Panc1 (cell line): ENCODE measurements at regions not wholly inside any gene's neighbourhood (a gene's known extent, or its start where the extent isn't known, plus 50 kb on each side); places are given as distances from the start of the nearest gene placed in this dataset.

Experiments used
- ATAC-seq: fragments of 200-7000 bp; cut with Tn5 transposase; 2 replicates; pipeline ENCODE4 v1.9.1; 2020; ENCODE audit warnings: mild to moderate bottlenecking, moderate library complexity
- BruUV-seq: library from RNA; stranded (reverse); fragments of 400-500 nt; replicated peaks from 2 replicates; lab custom pipeline; 2021; lab: Mats Ljungman, UMichigan
- CTCF ChIA-PET: fragments of 300-600 bp; sonication (Branson Sonifier 250); formaldehyde crosslinking; loops from one replicate; lab custom pipeline; 2022; ENCODE audit warnings: antibody characterized with exemption; lab: Charles Lee
- POLR2A ChIA-PET: fragments of 300-600 bp; sonication (Branson Sonifier 250); formaldehyde crosslinking; loops from one replicate; lab custom pipeline; 2022; ENCODE audit warnings: antibody characterized with exemption; lab: Charles Lee
- DNase-seq: peaks from one replicate; pipeline ENCODE4 v3.0.0-alpha.2; 2010; ENCODE audit warnings: low read depth, low spot score
- H3K27ac ChIP-seq: 2 replicates; pipeline ENCODE4 v1.5.1; 2011; ENCODE audit warnings: mild to moderate bottlenecking, low read length, inconsistent platforms
- H3K27me3 ChIP-seq: fragments of 200-500 bp; sonication (Bioruptor generic); 2 replicates; pipeline ENCODE4 v1.6.0; 2014; ENCODE audit warnings: low read length, inconsistent platforms; ENCODE audit not compliant: control insufficient read depth, insufficient read depth
- H3K36me3 ChIP-seq: fragments of 200-500 bp; sonication (Bioruptor generic); 2 replicates; pipeline ENCODE4 v1.5.1; 2014; ENCODE audit warnings: inconsistent platforms, mild to moderate bottlenecking, low read length, moderate library complexity; ENCODE audit not compliant: control insufficient read depth, insufficient read depth
- H3K4me1 ChIP-seq: 2 replicates; pipeline ENCODE4 v1.5.1; 2011; ENCODE audit warnings: inconsistent platforms, mild to moderate bottlenecking, low read length, moderate library complexity; ENCODE audit not compliant: control insufficient read depth, insufficient read depth
- H3K4me3 ChIP-seq, 2 experiments: 2 replicates each; pipeline ENCODE4 v1.5.1; 2011 to 2012; ENCODE audit warnings: low read depth in 2 of 2, low read length in 2 of 2, mild to moderate bottlenecking in 2 of 2, inconsistent platforms in 1 of 2, moderate library complexity in 1 of 2
- H3K9me3 ChIP-seq: fragments of 200-500 bp; sonication (Bioruptor generic); 2 replicates; pipeline ENCODE4 v1.5.1; 2014; ENCODE audit warnings: low read depth, mild to moderate bottlenecking, inconsistent platforms, low read length, moderate library complexity; ENCODE audit not compliant: control insufficient read depth, insufficient read depth
- POLR2AphosphoS5 ChIP-seq: IDR thresholded peaks from 2 replicates; pipeline ENCODE4 v1.6.1; 2012; ENCODE audit warnings: mild to moderate bottlenecking, low read depth, low read length, moderate library complexity
- SIN3A ChIP-seq: IDR thresholded peaks from 2 replicates; pipeline ENCODE4 v1.6.1; 2012; ENCODE audit warnings: low read depth, mild to moderate bottlenecking, low read length, moderate library complexity, borderline replicate concordance; ENCODE audit not compliant: insufficient read depth
- TCF7L2 ChIP-seq: IDR thresholded peaks from 2 replicates; pipeline ENCODE4 v1.6.1; 2011; ENCODE audit warnings: mild to moderate bottlenecking, low read depth, low read length, inconsistent platforms
- in situ Hi-C: cut with HindIII; loops from 2 replicates; pipeline ENCODE4 v1.10.0; 2016; ENCODE audit warnings: low sequenced_read_pairs, low pct_unique_long_range_greater_than_20kb
- intact Hi-C: fragments of 100-400 bp; cut with micrococcal nuclease; formaldehyde crosslinking; loops from one replicate; pipeline ENCODE4 v1.10.0; 2022; ENCODE audit not compliant: unreplicated experiment
- TF ChIP-seq, protein P1 (sequence below): fragments of 450-650 bp; IDR thresholded peaks from 2 replicates; pipeline ENCODE4 v1.5.1; 2017; ENCODE audit warnings: mild to moderate bottlenecking
- TF ChIP-seq, protein P2 (sequence below), 2 experiments: IDR thresholded peaks; 2 replicates each; pipeline ENCODE4 v1.6.1; 2011 to 2012; ENCODE audit warnings: low read depth in 2 of 2, control low read depth in 1 of 2, low read length in 1 of 2, mild to moderate bottlenecking in 1 of 2, moderate library complexity in 1 of 2; ENCODE audit not compliant: insufficient read depth in 1 of 2

DNA sequence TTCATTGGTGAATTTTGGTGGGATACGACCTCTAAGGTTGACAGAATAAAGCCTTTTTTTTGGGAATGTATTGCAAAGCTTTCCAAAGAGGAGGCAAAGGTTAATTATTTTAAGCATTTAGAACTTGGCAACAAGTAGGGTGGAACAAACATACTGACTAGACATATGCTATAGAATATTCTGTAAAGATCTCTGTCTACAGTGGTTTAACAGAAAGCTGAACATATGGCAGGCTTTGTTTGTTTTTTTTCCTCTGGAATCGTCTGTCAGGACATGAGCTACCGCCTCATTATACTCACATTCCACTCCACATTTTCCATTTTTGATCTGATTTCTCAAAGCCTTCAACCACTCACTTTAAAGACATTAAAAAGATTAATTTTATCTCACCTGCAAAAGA is 153.4 kb upstream of the PELI2 start:
- no peak for ATAC-seq
- DNase-seq, result no peak
- Histone ChIP-seq H3K27me3 (no peaks in the 10 kb centered on the region), H3K27ac (no peak overlapping the region), H3K4me1 (no peaks in the 10 kb centered on the region), H3K4me3 (no peak overlapping the region), H3K36me3 (no peaks in the 10 kb centered on the region), H3K9me3 (no peaks in the 10 kb centered on the region)
- CTCF ChIA-PET, result no interaction called here
- in situ Hi-C loops (no loop called here), intact Hi-C loops (no loop called here)
- BruUV-seq, result no TSS peak
- TF ChIP-seq, protein P1, sequence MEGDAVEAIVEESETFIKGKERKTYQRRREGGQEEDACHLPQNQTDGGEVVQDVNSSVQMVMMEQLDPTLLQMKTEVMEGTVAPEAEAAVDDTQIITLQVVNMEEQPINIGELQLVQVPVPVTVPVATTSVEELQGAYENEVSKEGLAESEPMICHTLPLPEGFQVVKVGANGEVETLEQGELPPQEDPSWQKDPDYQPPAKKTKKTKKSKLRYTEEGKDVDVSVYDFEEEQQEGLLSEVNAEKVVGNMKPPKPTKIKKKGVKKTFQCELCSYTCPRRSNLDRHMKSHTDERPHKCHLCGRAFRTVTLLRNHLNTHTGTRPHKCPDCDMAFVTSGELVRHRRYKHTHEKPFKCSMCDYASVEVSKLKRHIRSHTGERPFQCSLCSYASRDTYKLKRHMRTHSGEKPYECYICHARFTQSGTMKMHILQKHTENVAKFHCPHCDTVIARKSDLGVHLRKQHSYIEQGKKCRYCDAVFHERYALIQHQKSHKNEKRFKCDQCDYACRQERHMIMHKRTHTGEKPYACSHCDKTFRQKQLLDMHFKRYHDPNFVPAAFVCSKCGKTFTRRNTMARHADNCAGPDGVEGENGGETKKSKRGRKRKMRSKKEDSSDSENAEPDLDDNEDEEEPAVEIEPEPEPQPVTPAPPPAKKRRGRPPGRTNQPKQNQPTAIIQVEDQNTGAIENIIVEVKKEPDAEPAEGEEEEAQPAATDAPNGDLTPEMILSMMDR, result no peak
- TF ChIP-seq TCF7L2, result no peak
- TF ChIP-seq SIN3A, result no peak
- TF ChIP-seq, protein P2, sequence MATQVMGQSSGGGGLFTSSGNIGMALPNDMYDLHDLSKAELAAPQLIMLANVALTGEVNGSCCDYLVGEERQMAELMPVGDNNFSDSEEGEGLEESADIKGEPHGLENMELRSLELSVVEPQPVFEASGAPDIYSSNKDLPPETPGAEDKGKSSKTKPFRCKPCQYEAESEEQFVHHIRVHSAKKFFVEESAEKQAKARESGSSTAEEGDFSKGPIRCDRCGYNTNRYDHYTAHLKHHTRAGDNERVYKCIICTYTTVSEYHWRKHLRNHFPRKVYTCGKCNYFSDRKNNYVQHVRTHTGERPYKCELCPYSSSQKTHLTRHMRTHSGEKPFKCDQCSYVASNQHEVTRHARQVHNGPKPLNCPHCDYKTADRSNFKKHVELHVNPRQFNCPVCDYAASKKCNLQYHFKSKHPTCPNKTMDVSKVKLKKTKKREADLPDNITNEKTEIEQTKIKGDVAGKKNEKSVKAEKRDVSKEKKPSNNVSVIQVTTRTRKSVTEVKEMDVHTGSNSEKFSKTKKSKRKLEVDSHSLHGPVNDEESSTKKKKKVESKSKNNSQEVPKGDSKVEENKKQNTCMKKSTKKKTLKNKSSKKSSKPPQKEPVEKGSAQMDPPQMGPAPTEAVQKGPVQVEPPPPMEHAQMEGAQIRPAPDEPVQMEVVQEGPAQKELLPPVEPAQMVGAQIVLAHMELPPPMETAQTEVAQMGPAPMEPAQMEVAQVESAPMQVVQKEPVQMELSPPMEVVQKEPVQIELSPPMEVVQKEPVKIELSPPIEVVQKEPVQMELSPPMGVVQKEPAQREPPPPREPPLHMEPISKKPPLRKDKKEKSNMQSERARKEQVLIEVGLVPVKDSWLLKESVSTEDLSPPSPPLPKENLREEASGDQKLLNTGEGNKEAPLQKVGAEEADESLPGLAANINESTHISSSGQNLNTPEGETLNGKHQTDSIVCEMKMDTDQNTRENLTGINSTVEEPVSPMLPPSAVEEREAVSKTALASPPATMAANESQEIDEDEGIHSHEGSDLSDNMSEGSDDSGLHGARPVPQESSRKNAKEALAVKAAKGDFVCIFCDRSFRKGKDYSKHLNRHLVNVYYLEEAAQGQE (IDR thresholded peaks at IDR 0.05; ENCODE audit: insufficient read depth in 1 of 2, low read depth in 2 of 2, low read length in 1 of 2), result no peak
- TF ChIP-seq POLR2AphosphoS5, result no peak
- POLR2A ChIA-PET, result no interaction called here

DNA sequence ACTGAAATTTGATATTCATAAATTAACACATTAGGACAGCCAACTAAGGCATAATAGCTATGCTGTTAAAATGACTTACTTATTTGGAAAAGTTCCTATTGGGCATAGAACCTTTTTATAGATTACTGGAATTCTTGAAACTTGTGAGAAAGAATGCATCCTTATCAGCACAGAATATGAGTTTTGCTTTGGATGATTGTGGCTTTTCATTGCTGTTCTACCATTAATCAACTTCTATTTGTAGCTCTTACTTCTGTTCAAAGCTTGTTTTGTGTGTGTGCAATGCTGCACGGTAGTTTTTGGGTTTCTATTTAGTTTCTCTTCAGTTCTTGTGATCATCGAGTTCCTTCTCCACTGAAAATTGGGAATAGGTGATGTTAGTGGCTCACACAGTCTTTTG is 152.4 kb upstream of the PELI2 start:
- no peak for DNase-seq
- POLR2A ChIA-PET, result no interaction called here
- Histone ChIP-seq H3K36me3 (no peaks in the 10 kb centered on the region), H3K27me3 (no peaks in the 10 kb centered on the region), H3K27ac (no peak overlapping the region), H3K9me3 (no peaks in the 10 kb centered on the region), H3K4me3 (no peak overlapping the region), H3K4me1 (no peaks in the 10 kb centered on the region)
- TF ChIP-seq, protein P2 (IDR thresholded peaks at IDR 0.05; ENCODE audit: insufficient read depth in 1 of 2, low read depth in 2 of 2, low read length in 1 of 2), result no peak
- TF ChIP-seq, protein P1, result no peak
- no peak for TF ChIP-seq SIN3A
- no peak for TF ChIP-seq POLR2AphosphoS5
- TF ChIP-seq TCF7L2, result no peak
- no peak for ATAC-seq
- in situ Hi-C loops (no loop called here), intact Hi-C loops (no loop called here)
- BruUV-seq, result no TSS peak
- CTCF ChIA-PET, result no interaction called here
